NCI-H1092 treated with DMSO at 0.1 percent for 48 hours (cell line): ENCODE measurements at regions not wholly inside any gene's neighbourhood (a gene's known extent, or its start where the extent isn't known, plus 50 kb on each side); places are given as distances from the start of the nearest gene placed in this dataset.
"Not testable (repeated sequence)": the region's sequence is repeated elsewhere in the genome, so short reads cannot be mapped to it uniquely, and the experiment has no call there.

Source experiments
- DNase-seq: peaks from one replicate; lab custom pipeline; 2025; lab: John Stamatoyannopoulos, UW

GRCh38 chr2:89151699-89152098 is 460.2 kb downstream of the RPIA start:
- not testable (repeated sequence) for DNase-seq

- not testable (repeated sequence) for DNase-seq
Observed at GRCh38 chr2:89152501-89152900, 461.0 kb downstream of the RPIA start.

GRCh38 chr2:89153210-89153609 is 461.7 kb downstream of the RPIA start:
- not testable (repeated sequence) for DNase-seq

GRCh38 chr2:89154247-89154682 is 462.8 kb downstream of the RPIA start:
- not testable (repeated sequence) for DNase-seq

GRCh38 chr2:89160306-89160705 is 468.8 kb downstream of the RPIA start:
- DNase-seq, result not testable (repeated sequence)

GRCh38 chr2:89161626-89162025 is 470.2 kb downstream of the RPIA start:
- not testable (repeated sequence) for DNase-seq

GRCh38 chr2:89170506-89171173 is 479.2 kb downstream of the RPIA start:
- DNase-seq, result not testable (repeated sequence)

- DNase-seq, result not testable (repeated sequence)
Observed at GRCh38 chr2:89171174-89171519, 479.7 kb downstream of the RPIA start.

GRCh38 chr2:89177004-89177403 is 485.5 kb downstream of the RPIA start:
- DNase-seq, result not testable (repeated sequence)

GRCh38 chr2:89182221-89182620 is 490.7 kb downstream of the RPIA start:
- not testable (repeated sequence) for DNase-seq

GRCh38 chr2:89184746-89185145 is 493.3 kb downstream of the RPIA start:
- not testable (repeated sequence) for DNase-seq

- DNase-seq, result not testable (repeated sequence)
Observed at GRCh38 chr2:89195636-89196251, 504.3 kb downstream of the RPIA start.

GRCh38 chr2:89196719-89197118 is 505.2 kb downstream of the RPIA start:
- DNase-seq, result not testable (repeated sequence)

- not testable (repeated sequence) for DNase-seq
Observed at GRCh38 chr2:89198026-89198425, 506.6 kb downstream of the RPIA start.

GRCh38 chr2:89199453-89200246 is 508.2 kb downstream of the RPIA start:
- DNase-seq, result not testable (repeated sequence)

GRCh38 chr2:89200247-89200527 is 508.7 kb downstream of the RPIA start:
- DNase-seq, result not testable (repeated sequence)

GRCh38 chr2:89202518-89202917 is 511.0 kb downstream of the RPIA start:
- not testable (repeated sequence) for DNase-seq

- DNase-seq, result not testable (repeated sequence)
Observed at GRCh38 chr2:89205153-89205552, 513.7 kb downstream of the RPIA start.

GRCh38 chr2:89208144-89208932 is 516.9 kb downstream of the RPIA start:
- not testable (repeated sequence) for DNase-seq

GRCh38 chr2:89213151-89213550 is 521.7 kb downstream of the RPIA start:
- not testable (repeated sequence) for DNase-seq

GRCh38 chr2:89213811-89214210 is 522.3 kb downstream of the RPIA start:
- not testable (repeated sequence) for DNase-seq

GRCh38 chr2:89221474-89221873 is 530.0 kb downstream of the RPIA start:
- DNase-seq, result not testable (repeated sequence)
